Naive thymus-derived CD4-positive, alpha-beta T cell (primary cell): ENCODE measurements at regions not wholly inside any gene's neighbourhood (a gene's known extent, or its start where the extent isn't known, plus 50 kb on each side); places are given as distances from the start of the nearest gene placed in this dataset.

Experiments used
- ATAC-seq: fragments of 150-1000 bp; cut with Tn5 transposase; 2 replicates; pipeline ENCODE4 v1.10.0; 2021; ENCODE audit warnings: mild to moderate bottlenecking, moderate library complexity
- CTCF ChIA-PET: fragments of 350-600 bp; sonication (Branson Sonifier 250); formaldehyde crosslinking; loops from one replicate; lab custom pipeline; 2021; ENCODE audit warnings: antibody characterized with exemption; lab: Charles Lee
- POLR2A ChIA-PET: fragments of 350-600 bp; sonication (Branson Sonifier 250); formaldehyde crosslinking; loops from one replicate; lab custom pipeline; 2021; ENCODE audit warnings: antibody characterized with exemption, inconsistent platforms; lab: Charles Lee
- DNase-seq, 9 donors: peaks; one replicate each; pipeline versions ENCODE4 v3.0.0 to v3.0.0-alpha.2; 2020 to 2022; ENCODE audit warnings: mixed read lengths in 1 of 9
- H3K27ac ChIP-seq: one replicate; pipeline ENCODE4 v1.7.0; 2013; ENCODE audit warnings: mild to moderate bottlenecking, low read depth, low read length, moderate library complexity
- H3K27me3 ChIP-seq, 2 donors: one replicate each; pipeline ENCODE4 v1.7.0; 2013; ENCODE audit warnings: low read length in 2 of 2, mild to moderate bottlenecking in 2 of 2, moderate library complexity in 2 of 2; ENCODE audit not compliant: control insufficient read depth in 2 of 2, insufficient read depth in 2 of 2
- H3K36me3 ChIP-seq, 3 experiments: 1 replicate in 2 of 3; 2 replicates in 1 of 3; pipeline ENCODE4 v1.7.0; 2013; ENCODE audit warnings: low read length in 3 of 3, mild to moderate bottlenecking in 3 of 3, moderate library complexity in 1 of 3; ENCODE audit not compliant: insufficient read depth in 3 of 3, control insufficient read depth in 2 of 3
- H3K4me1 ChIP-seq, 2 donors: one replicate each; pipeline ENCODE4 v1.7.0; 2013; ENCODE audit warnings: low read length in 2 of 2, mild to moderate bottlenecking in 2 of 2, moderate library complexity in 1 of 2; ENCODE audit not compliant: control insufficient read depth in 2 of 2, insufficient read depth in 2 of 2
- H3K4me3 ChIP-seq: 2 replicates; pipeline ENCODE4 v1.7.0; 2013; ENCODE audit warnings: mild to moderate bottlenecking, low read length
- H3K9me3 ChIP-seq, 3 experiments: 1 replicate in 2 of 3; 2 replicates in 1 of 3; pipeline ENCODE4 v1.7.0; 2013; ENCODE audit warnings: low read length in 3 of 3; ENCODE audit not compliant: control insufficient read depth in 2 of 3
- H3K27ac Mint-ChIP-seq, 9 donors: one replicate each; pipeline ENCODE4 v1.8.0; 2020 to 2022; ENCODE audit warnings: mixed read lengths in 9 of 9, mild to moderate bottlenecking in 8 of 9, moderate library complexity in 5 of 9, inconsistent platforms in 2 of 9
- H3K27me3 Mint-ChIP-seq, 5 donors: one replicate each; pipeline ENCODE4 v1.8.0; 2021 to 2022; ENCODE audit warnings: mixed read lengths in 5 of 5, mild to moderate bottlenecking in 1 of 5
- H3K36me3 Mint-ChIP-seq, 5 donors: one replicate each; pipeline ENCODE4 v1.8.0; 2020 to 2022; ENCODE audit warnings: mixed read lengths in 5 of 5, mild to moderate bottlenecking in 3 of 5, inconsistent platforms in 1 of 5
- H3K4me1 Mint-ChIP-seq, 7 donors: one replicate each; pipeline ENCODE4 v1.8.0; 2020 to 2022; ENCODE audit warnings: mixed read lengths in 7 of 7, mild to moderate bottlenecking in 3 of 7, inconsistent platforms in 1 of 7
- H3K4me3 Mint-ChIP-seq, 10 donors: one replicate each; pipeline ENCODE4 v1.8.0; 2020 to 2022; ENCODE audit warnings: mild to moderate bottlenecking in 10 of 10, mixed read lengths in 10 of 10, moderate library complexity in 6 of 10, inconsistent platforms in 2 of 10
- H3K9me3 Mint-ChIP-seq, 11 donors: one replicate each; pipeline ENCODE4 v1.8.0; 2020 to 2022; ENCODE audit warnings: mixed read lengths in 11 of 11, mild to moderate bottlenecking in 4 of 11, inconsistent platforms in 1 of 11, moderate library complexity in 1 of 11
- intact Hi-C, 2 donors: fragments of 100-400 bp; cut with micrococcal nuclease; formaldehyde crosslinking; loops; one replicate each; pipeline ENCODE4 v1.15.1; 2023

DNA sequence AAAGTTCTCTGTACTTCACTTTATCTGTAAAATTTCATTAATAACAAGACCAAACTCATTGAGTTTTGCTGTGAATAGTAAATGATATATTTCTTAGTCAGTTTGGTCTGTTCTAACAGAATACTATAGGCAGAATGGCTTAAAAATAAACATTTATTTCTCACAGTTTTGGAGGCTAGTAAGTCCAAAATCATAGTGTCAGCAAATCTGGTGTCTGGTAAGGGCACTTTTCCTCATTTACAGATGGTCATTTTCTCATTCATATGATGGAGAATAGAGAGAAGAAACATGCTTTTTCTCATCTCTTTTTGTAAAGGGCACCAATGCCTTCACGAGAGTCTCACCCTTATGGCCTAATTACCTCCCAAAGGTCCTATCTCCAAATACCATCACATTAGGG is 415.1 kb downstream of the FAM133A start:
- no peak for ATAC-seq
- Mint-ChIP-seq H3K36me3 (no peaks in the 10 kb centered on the region), H3K9me3 (peaks cover 0 to 4% (median 0%) of the 10 kb centered on the region in 11 donors), H3K27ac (no peak overlapping the region), H3K4me1 (no peaks in the 10 kb centered on the region), H3K27me3 (no peaks in the 10 kb centered on the region), H3K4me3 (no peak overlapping the region)
- DNase-seq = no peak
- ChIA-PET CTCF (no interaction called here), POLR2A (no interaction called here)
- Histone ChIP-seq H3K9me3 (no peaks in the 10 kb centered on the region), H3K27me3 (no peaks in the 10 kb centered on the region), H3K4me3 (no peak overlapping the region), H3K4me1 (no peaks in the 10 kb centered on the region), H3K36me3 (no peaks in the 10 kb centered on the region), H3K27ac (no peak overlapping the region)
- intact Hi-C loops = no loop called here

DNA sequence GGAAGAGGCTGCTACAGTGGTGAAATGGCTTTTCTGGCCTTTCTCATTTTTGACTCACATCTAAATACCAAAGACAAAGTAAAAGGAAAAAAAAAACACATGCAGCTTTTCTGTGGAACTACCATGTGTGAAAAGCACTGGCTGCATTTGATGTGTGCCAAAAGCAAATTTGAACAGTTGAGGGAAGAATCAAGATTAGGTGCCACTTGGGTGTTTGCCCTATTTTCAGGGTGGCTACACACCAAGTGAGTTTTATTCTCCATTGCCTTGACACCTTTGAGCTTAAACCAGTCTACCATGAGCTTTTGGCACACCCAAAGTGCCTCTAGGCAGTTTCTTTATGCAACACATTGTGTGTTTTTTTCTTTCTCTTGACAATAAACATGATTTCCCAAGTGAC is 423.9 kb downstream of the FAM133A start:
- ATAC-seq (no peak), DNase-seq (no peak)
- Histone ChIP-seq H3K4me1 (no peaks in the 10 kb centered on the region), H3K27me3 (no peaks in the 10 kb centered on the region), H3K9me3 (no peaks in the 10 kb centered on the region), H3K36me3 (no peaks in the 10 kb centered on the region), H3K27ac (no peak overlapping the region), H3K4me3 (no peak overlapping the region)
- ChIA-PET CTCF (no interaction called here), POLR2A (no interaction called here)
- H3K4me3 Mint-ChIP-seq = no peak overlapping the region
- no peaks in the 10 kb centered on the region for H3K36me3 Mint-ChIP-seq
- H3K27me3 Mint-ChIP-seq = no peaks in the 10 kb centered on the region
- H3K27ac Mint-ChIP-seq = no peak overlapping the region
- intact Hi-C loops = no loop called here
- no peaks in the 10 kb centered on the region for H3K4me1 Mint-ChIP-seq
- peaks cover 0 to 7% (median 0%) of the 10 kb centered on the region in 11 donors for H3K9me3 Mint-ChIP-seq

DNA sequence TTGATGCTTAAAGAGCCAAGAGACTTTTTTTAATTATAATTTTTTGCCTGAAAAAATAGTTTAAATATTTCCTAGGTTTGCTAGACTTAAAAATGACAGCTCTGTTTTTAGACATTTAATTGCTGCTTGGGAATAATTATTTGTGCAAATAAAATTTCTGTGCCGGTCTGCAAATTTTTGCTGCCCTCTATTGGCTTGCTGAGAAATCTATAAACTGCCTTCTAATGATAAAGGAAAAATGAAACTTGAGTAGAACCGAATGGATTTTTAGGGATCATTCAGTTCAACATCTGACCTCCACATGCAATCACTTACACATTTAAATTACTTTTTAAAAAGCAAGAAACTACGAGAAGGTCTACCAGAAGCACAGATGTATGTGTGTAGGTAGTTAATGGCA is 434.0 kb downstream of the FAM133A start:
- CTCF ChIA-PET = no interaction called here
- intact Hi-C loops = no loop called here
- H3K4me1 ChIP-seq = no peaks in the 10 kb centered on the region
- H3K27ac ChIP-seq = no peak overlapping the region
- H3K36me3 ChIP-seq = no peaks in the 10 kb centered on the region
- POLR2A ChIA-PET = no interaction called here
- no peaks in the 10 kb centered on the region for H3K27me3 ChIP-seq
- peaks cover 0 to 3% (median 0%) of the 10 kb centered on the region in 11 donors for H3K9me3 Mint-ChIP-seq
- no peak for DNase-seq
- H3K4me1 Mint-ChIP-seq = no peaks in the 10 kb centered on the region
- no peak overlapping the region for H3K4me3 ChIP-seq
- H3K27ac Mint-ChIP-seq = no peak overlapping the region
- ATAC-seq = no peak
- H3K9me3 ChIP-seq = no peaks in the 10 kb centered on the region
- no peaks in the 10 kb centered on the region for H3K27me3 Mint-ChIP-seq
- H3K36me3 Mint-ChIP-seq = no peaks in the 10 kb centered on the region
- no peak overlapping the region for H3K4me3 Mint-ChIP-seq

DNA sequence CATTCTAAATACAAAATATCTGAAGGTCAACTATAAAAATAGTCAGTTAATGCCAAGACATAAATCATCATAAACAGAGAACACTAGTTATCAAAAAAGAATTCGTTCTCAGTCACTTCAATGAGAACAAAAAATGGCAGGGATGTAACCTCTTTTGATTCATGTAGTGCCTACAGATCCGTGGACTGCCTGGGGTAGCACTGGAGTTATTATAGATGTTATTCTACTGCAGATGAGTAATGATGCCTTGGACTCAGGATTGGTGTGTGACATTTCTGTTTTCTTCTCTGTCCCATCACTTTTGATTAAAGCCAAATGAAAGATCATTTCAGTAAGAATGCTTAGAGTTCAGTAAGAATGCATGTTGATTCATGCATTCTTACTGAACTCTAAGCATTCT is 440.4 kb downstream of the FAM133A start:
- Mint-ChIP-seq H3K4me1 (no peaks in the 10 kb centered on the region), H3K9me3 (no peaks in the 10 kb centered on the region), H3K36me3 (no peaks in the 10 kb centered on the region), H3K27ac (no peak overlapping the region), H3K27me3 (no peaks in the 10 kb centered on the region), H3K4me3 (no peak overlapping the region)
- DNase-seq (no peak), ATAC-seq (no peak)
- POLR2A ChIA-PET = no interaction called here
- Histone ChIP-seq H3K36me3 (no peaks in the 10 kb centered on the region), H3K27ac (no peak overlapping the region), H3K4me1 (no peaks in the 10 kb centered on the region), H3K27me3 (no peaks in the 10 kb centered on the region), H3K9me3 (no peaks in the 10 kb centered on the region), H3K4me3 (no peak overlapping the region)
- intact Hi-C loops = no loop called here
- CTCF ChIA-PET = no interaction called here

DNA sequence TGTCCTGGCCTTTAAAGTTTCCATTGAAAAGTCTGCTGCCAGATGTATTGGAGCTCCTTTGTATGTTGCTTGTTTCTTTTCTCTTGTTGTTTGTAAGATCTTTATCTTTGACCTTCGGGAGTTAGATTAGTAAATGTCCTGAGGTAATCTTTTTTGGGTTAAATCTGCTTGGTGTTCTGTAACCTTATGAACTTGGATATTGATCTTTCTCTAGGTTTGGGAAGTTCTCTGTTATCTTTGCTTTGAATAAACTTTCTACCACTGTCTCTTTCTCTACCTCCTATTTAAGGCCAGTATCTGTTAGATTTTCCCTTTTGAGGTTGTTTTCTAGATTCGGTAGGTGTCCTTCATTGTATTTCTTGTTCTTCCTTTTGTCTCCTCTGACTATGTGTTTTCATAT is 447.8 kb downstream of the FAM133A start:
- no peak overlapping the region for H3K27ac Mint-ChIP-seq
- DNase-seq (no peak), ATAC-seq (no peak)
- intact Hi-C loops = no loop called here
- H3K9me3 Mint-ChIP-seq = peaks cover 0 to 2% (median 0%) of the 10 kb centered on the region in 11 donors
- Histone ChIP-seq H3K27me3 (no peaks in the 10 kb centered on the region), H3K4me3 (no peak overlapping the region), H3K27ac (no peak overlapping the region), H3K9me3 (no peaks in the 10 kb centered on the region), H3K4me1 (no peaks in the 10 kb centered on the region), H3K36me3 (no peaks in the 10 kb centered on the region)
- H3K27me3 Mint-ChIP-seq = no peaks in the 10 kb centered on the region
- no peaks in the 10 kb centered on the region for H3K36me3 Mint-ChIP-seq
- ChIA-PET POLR2A (no interaction called here), CTCF (no interaction called here)
- no peaks in the 10 kb centered on the region for H3K4me1 Mint-ChIP-seq
- no peak overlapping the region for H3K4me3 Mint-ChIP-seq

DNA sequence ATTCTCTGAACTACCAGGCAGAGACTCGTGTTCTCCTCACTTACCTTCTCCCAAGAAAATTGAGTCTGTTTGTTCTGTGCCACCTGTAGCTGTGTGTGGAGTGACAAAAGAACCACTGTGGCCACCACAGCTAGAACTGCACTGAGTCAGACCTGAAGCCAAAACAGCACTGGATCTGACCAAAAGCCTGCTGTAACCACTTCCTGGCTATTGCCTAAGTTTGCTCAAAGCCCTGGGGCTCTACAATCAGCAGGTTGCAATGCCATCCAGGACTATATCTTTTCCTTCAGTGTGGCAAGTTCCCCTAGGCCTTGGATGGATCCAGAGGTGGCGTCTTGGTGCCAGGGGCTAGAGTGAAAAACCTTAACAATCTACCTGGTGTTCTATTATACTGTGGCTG is 449.1 kb downstream of the FAM133A start:
- Histone ChIP-seq H3K4me3 (no peak overlapping the region), H3K9me3 (no peaks in the 10 kb centered on the region), H3K4me1 (no peaks in the 10 kb centered on the region), H3K27me3 (no peaks in the 10 kb centered on the region), H3K27ac (no peak overlapping the region), H3K36me3 (no peaks in the 10 kb centered on the region)
- Mint-ChIP-seq H3K27ac (no peak overlapping the region), H3K27me3 (no peaks in the 10 kb centered on the region), H3K4me1 (no peaks in the 10 kb centered on the region), H3K9me3 (peaks cover 0 to 2% (median 0%) of the 10 kb centered on the region in 11 donors), H3K4me3 (no peak overlapping the region), H3K36me3 (no peaks in the 10 kb centered on the region)
- intact Hi-C loops = no loop called here
- ChIA-PET CTCF (no interaction called here), POLR2A (no interaction called here)
- no peak for ATAC-seq
- DNase-seq = no peak

DNA sequence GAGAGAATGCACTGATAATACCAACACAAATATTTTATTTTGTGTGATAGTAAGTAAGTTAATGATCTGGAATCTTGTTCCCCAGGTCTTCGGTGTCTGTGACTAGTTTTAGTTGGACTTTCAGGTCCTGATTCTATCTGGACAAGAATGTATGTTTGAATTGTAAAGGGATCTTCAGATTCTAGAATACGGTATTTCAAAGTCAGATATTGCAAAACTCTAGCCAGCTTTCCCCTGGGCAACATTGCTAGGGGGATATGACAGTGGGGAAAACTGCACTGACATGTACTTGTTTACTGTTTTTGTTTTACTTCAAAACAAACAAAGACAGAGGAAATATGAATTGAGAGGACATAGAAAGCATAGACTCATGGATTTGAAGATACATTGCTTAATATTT is 489.0 kb downstream of the FAM133A start:
- intact Hi-C loops = no loop called here
- Mint-ChIP-seq H3K4me1 (no peaks in the 10 kb centered on the region), H3K27ac (no peak overlapping the region), H3K27me3 (no peaks in the 10 kb centered on the region), H3K4me3 (no peak overlapping the region), H3K9me3 (no peaks in the 10 kb centered on the region), H3K36me3 (no peaks in the 10 kb centered on the region)
- Histone ChIP-seq H3K4me3 (no peak overlapping the region), H3K9me3 (no peaks in the 10 kb centered on the region), H3K36me3 (no peaks in the 10 kb centered on the region), H3K4me1 (no peaks in the 10 kb centered on the region), H3K27ac (no peak overlapping the region), H3K27me3 (no peaks in the 10 kb centered on the region)
- DNase-seq = no peak
- CTCF ChIA-PET = no interaction called here
- ATAC-seq = no peak
- POLR2A ChIA-PET = no interaction called here
